HCT116 (cell line): ENCODE measurements at regions not wholly inside any gene's neighbourhood (a gene's known extent, or its start where the extent isn't known, plus 50 kb on each side); places are given as distances from the start of the nearest gene placed in this dataset.

Experiments
- ATAC-seq: fragments of 200-7000 bp; cut with Tn5 transposase; 2 replicates; pipeline ENCODE4 v1.9.1; 2020; ENCODE audit warnings: mild to moderate bottlenecking, moderate library complexity
- BruUV-seq: library from RNA; stranded (reverse); fragments of 400-500 nt; replicated peaks from 2 replicates; lab custom pipeline; 2021; lab: Mats Ljungman, UMichigan
- CTCF ChIA-PET: fragments of 300-600 bp; sonication (Branson Sonifier 250); formaldehyde crosslinking; loops from one replicate; lab custom pipeline; 2021; ENCODE audit warnings: antibody characterized with exemption; lab: Charles Lee
- POLR2A ChIA-PET: fragments of 300-600, 350-600 bp; sonication (Branson Sonifier 250); formaldehyde crosslinking; loops from one replicate; lab custom pipeline; 2021; ENCODE audit warnings: antibody characterized with exemption; lab: Charles Lee
- RAD21 ChIA-PET, 2 experiments: fragments of 300-600 bp; sonication (Branson Sonifier 250); formaldehyde crosslinking; loops; one replicate each; lab custom pipeline; 2023; ENCODE audit warnings: low total read pairs in 2 of 2; ENCODE audit not compliant: uncharacterized antibody in 2 of 2, unreplicated experiment in 2 of 2, low non-redundant PET in 1 of 2; lab: Charles Lee
- DNase-seq: peaks from one replicate; pipeline ENCODE4 v3.0.0-alpha.2; 2010; ENCODE audit warnings: low read depth, low spot score
- H2AFZ ChIP-seq: fragments of 200-600 bp; shearing (Covaris generic), sonication (generic); 2 replicates; pipeline ENCODE4 v1.6.1; 2017; ENCODE audit warnings: low read depth, mixed run types, mixed read lengths, antibody characterized with exemption, low read length; ENCODE audit not compliant: poor library complexity, severe bottlenecking
- H3K27ac ChIP-seq: 2 replicates; pipeline ENCODE4 v1.5.1; 2012; ENCODE audit warnings: low read depth, low read length
- H3K27me3 ChIP-seq: fragments of 200-600 bp; sonication (generic); 2 replicates; pipeline ENCODE4 v1.6.1; 2016; ENCODE audit warnings: mixed run types, low read length, mixed read lengths; ENCODE audit not compliant: insufficient read depth
- H3K36me3 ChIP-seq, 2 experiments: fragments of 200-500 bp in 1 of 2; fragments of 200-600 bp in 1 of 2; sonication (Bioruptor generic) in 1 of 2; sonication (generic) in 1 of 2; 2 replicates each; pipeline versions ENCODE4 v1.5.1 to v1.6.1; 2014 to 2016; ENCODE audit warnings: low read length in 2 of 2, inconsistent platforms in 1 of 2, mixed read lengths in 1 of 2, mixed run types in 1 of 2; ENCODE audit not compliant: insufficient read depth in 2 of 2, control insufficient read depth in 1 of 2
- H3K4me1 ChIP-seq, 2 experiments: fragments of 200-600 bp in 1 of 2; sonication (generic) in 1 of 2; 2 replicates each; pipeline versions ENCODE4 v1.5.1 to v1.6.1; 2012 to 2017; ENCODE audit warnings: low read length in 2 of 2, inconsistent platforms in 1 of 2, mild to moderate bottlenecking in 1 of 2, mixed read lengths in 1 of 2, mixed run types in 1 of 2, moderate library complexity in 1 of 2; ENCODE audit not compliant: insufficient read depth in 2 of 2, control insufficient read depth in 1 of 2
- H3K4me2 ChIP-seq: fragments of 200-600 bp; sonication (generic); 2 replicates; pipeline ENCODE4 v1.6.1; 2017; ENCODE audit warnings: mixed run types, low read length, mixed read lengths
- H3K4me3 ChIP-seq, 2 experiments: fragments of 200-600 bp in 1 of 2; sonication (generic) in 1 of 2; replicated peaks in 1 of 2; 2 replicates each; pipeline ENCODE4 v1.5.1; 2011 to 2016; ENCODE audit warnings: low read length in 2 of 2, control low read depth in 1 of 2, low read depth in 1 of 2, mild to moderate bottlenecking in 1 of 2, mixed read lengths in 1 of 2, mixed run types in 1 of 2
- H3K79me2 ChIP-seq: fragments of 200-600 bp; sonication (generic); 2 replicates; pipeline ENCODE4 v1.6.1; 2017; ENCODE audit warnings: mild to moderate bottlenecking, mixed run types, low read length, moderate library complexity, mixed read lengths; ENCODE audit not compliant: insufficient read depth
- H3K9ac ChIP-seq: fragments of 200-600 bp; sonication (generic); 2 replicates; pipeline ENCODE4 v1.6.1; 2016; ENCODE audit warnings: low read length, mixed read lengths
- H3K9me2 ChIP-seq: fragments of 200-600 bp; sonication (generic), shearing (Covaris generic); 2 replicates; pipeline ENCODE4 v1.6.1; 2017; ENCODE audit warnings: mixed run types, mild to moderate bottlenecking, moderate library complexity; ENCODE audit not compliant: insufficient read depth
- H3K9me3 ChIP-seq, 2 experiments: fragments of 200-500 bp in 1 of 2; fragments of 200-600 bp in 1 of 2; sonication (Bioruptor generic) in 1 of 2; sonication (generic) in 1 of 2; 2 replicates each; pipeline ENCODE4 v1.6.1; 2014 to 2017; ENCODE audit warnings: low read length in 2 of 2, mixed read lengths in 2 of 2, inconsistent platforms in 1 of 2, low read depth in 1 of 2, mild to moderate bottlenecking in 1 of 2, mixed run types in 1 of 2, moderate library complexity in 1 of 2; ENCODE audit not compliant: control insufficient read depth in 1 of 2, insufficient read depth in 1 of 2
- H4K20me1 ChIP-seq: fragments of 200-600 bp; sonication (generic), shearing (Covaris generic); 2 replicates; pipeline ENCODE4 v1.6.1; 2017; ENCODE audit warnings: mixed run types, mild to moderate bottlenecking, moderate library complexity; ENCODE audit not compliant: insufficient read depth
- CBX3 ChIP-seq: IDR thresholded peaks from 2 replicates; pipeline ENCODE4 v1.6.1; 2012; ENCODE audit warnings: low read depth
- EGR1 ChIP-seq: IDR thresholded peaks from 2 replicates; pipeline ENCODE4 v1.6.1; 2012; ENCODE audit warnings: low read depth
- EZH2 ChIP-seq: fragments of 200-600 bp; sonication (generic); IDR thresholded peaks from 2 replicates; pipeline ENCODE4 v1.6.1; 2017; ENCODE audit warnings: antibody characterized with exemption, mixed run types
- POLR2A ChIP-seq: IDR thresholded peaks from 2 replicates; pipeline ENCODE4 v1.7.0; 2011; ENCODE audit warnings: borderline replicate concordance; ENCODE audit not compliant: insufficient read depth, insufficient read length; ENCODE audit errors: extremely low read depth
- RAD21 ChIP-seq: IDR thresholded peaks from 2 replicates; pipeline ENCODE4 v1.6.1; 2012; ENCODE audit warnings: low read depth, mild to moderate bottlenecking
- TCF7L2 ChIP-seq: IDR thresholded peaks from 2 replicates; pipeline ENCODE4 v1.7.0; 2011; ENCODE audit warnings: borderline replicate concordance, inconsistent platforms; ENCODE audit not compliant: insufficient read depth, insufficient read length; ENCODE audit errors: extremely low read depth
- YY1 ChIP-seq: IDR thresholded peaks from 2 replicates; pipeline ENCODE4 v1.6.1; 2011; ENCODE audit warnings: low read length, low read depth, moderate library complexity, mild to moderate bottlenecking; ENCODE audit not compliant: insufficient replicate concordance; ENCODE audit errors: extremely low read depth
- ZFX ChIP-seq: fragments of 450-650 bp; IDR thresholded peaks from 2 replicates; pipeline ENCODE4 v1.6.1; 2017
- ZNF274 ChIP-seq: fragments of 200-500 bp; sonication (Bioruptor generic); IDR thresholded peaks from 2 replicates; pipeline ENCODE4 v1.6.1; 2014; ENCODE audit warnings: mild to moderate bottlenecking, low read depth, low read length, inconsistent platforms
- intact Hi-C: fragments of 100-400 bp; cut with micrococcal nuclease; formaldehyde crosslinking; loops from 2 replicates; pipeline ENCODE4 v1.10.0; 2022
- TF ChIP-seq, protein P1 (sequence below): IDR thresholded peaks from 2 replicates; pipeline ENCODE4 v1.6.1; 2012; ENCODE audit warnings: low read depth
- TF ChIP-seq, protein P2 (sequence below): IDR thresholded peaks from 2 replicates; pipeline ENCODE4 v1.6.1; 2011; ENCODE audit warnings: mild to moderate bottlenecking, low read length, moderate library complexity; ENCODE audit not compliant: insufficient replicate concordance; ENCODE audit errors: extremely low read depth

- H3K9ac ChIP-seq = no peak overlapping the region
- H3K9me2 ChIP-seq = no peaks in the 10 kb centered on the region
- H3K4me2 ChIP-seq = no peak overlapping the region
- no peak for DNase-seq
- H3K4me1 ChIP-seq = no peaks in the 10 kb centered on the region
- no peaks in the 10 kb centered on the region for H3K36me3 ChIP-seq
- no peak for TF ChIP-seq ZFX
- no peak for TF ChIP-seq EZH2
- TF ChIP-seq ZNF274 = no peak
- no peak for TF ChIP-seq EGR1
- TF ChIP-seq YY1 = no peak
- no peak for TF ChIP-seq POLR2A
- TF ChIP-seq, protein P1, sequence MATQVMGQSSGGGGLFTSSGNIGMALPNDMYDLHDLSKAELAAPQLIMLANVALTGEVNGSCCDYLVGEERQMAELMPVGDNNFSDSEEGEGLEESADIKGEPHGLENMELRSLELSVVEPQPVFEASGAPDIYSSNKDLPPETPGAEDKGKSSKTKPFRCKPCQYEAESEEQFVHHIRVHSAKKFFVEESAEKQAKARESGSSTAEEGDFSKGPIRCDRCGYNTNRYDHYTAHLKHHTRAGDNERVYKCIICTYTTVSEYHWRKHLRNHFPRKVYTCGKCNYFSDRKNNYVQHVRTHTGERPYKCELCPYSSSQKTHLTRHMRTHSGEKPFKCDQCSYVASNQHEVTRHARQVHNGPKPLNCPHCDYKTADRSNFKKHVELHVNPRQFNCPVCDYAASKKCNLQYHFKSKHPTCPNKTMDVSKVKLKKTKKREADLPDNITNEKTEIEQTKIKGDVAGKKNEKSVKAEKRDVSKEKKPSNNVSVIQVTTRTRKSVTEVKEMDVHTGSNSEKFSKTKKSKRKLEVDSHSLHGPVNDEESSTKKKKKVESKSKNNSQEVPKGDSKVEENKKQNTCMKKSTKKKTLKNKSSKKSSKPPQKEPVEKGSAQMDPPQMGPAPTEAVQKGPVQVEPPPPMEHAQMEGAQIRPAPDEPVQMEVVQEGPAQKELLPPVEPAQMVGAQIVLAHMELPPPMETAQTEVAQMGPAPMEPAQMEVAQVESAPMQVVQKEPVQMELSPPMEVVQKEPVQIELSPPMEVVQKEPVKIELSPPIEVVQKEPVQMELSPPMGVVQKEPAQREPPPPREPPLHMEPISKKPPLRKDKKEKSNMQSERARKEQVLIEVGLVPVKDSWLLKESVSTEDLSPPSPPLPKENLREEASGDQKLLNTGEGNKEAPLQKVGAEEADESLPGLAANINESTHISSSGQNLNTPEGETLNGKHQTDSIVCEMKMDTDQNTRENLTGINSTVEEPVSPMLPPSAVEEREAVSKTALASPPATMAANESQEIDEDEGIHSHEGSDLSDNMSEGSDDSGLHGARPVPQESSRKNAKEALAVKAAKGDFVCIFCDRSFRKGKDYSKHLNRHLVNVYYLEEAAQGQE = no peak
- TF ChIP-seq, protein P2, sequence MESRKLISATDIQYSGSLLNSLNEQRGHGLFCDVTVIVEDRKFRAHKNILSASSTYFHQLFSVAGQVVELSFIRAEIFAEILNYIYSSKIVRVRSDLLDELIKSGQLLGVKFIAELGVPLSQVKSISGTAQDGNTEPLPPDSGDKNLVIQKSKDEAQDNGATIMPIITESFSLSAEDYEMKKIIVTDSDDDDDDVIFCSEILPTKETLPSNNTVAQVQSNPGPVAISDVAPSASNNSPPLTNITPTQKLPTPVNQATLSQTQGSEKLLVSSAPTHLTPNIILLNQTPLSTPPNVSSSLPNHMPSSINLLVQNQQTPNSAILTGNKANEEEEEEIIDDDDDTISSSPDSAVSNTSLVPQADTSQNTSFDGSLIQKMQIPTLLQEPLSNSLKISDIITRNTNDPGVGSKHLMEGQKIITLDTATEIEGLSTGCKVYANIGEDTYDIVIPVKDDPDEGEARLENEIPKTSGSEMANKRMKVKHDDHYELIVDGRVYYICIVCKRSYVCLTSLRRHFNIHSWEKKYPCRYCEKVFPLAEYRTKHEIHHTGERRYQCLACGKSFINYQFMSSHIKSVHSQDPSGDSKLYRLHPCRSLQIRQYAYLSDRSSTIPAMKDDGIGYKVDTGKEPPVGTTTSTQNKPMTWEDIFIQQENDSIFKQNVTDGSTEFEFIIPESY = no peak
- TF ChIP-seq CBX3 = no peak
- no peak for TF ChIP-seq RAD21
- no peak for TF ChIP-seq TCF7L2
- no peaks in the 10 kb centered on the region for H3K9me3 ChIP-seq
- POLR2A ChIA-PET = no interaction called here
- H3K27me3 ChIP-seq = no peaks in the 10 kb centered on the region
- H3K27ac ChIP-seq = no peak overlapping the region
- RAD21 ChIA-PET = no interaction called here
- ATAC-seq = no peak
- CTCF ChIA-PET = no interaction called here
- intact Hi-C loops = no loop called here
- no peak overlapping the region for H2AFZ ChIP-seq
- no peak overlapping the region for H3K4me3 ChIP-seq
- BruUV-seq = no TSS peak
- no peaks in the 10 kb centered on the region for H4K20me1 ChIP-seq
- no peaks in the 10 kb centered on the region for H3K79me2 ChIP-seq
These were observed 540.7 kb upstream of the CADM1 start for GRCh38 chr11:116044941-116045340.
